OCI-LY7 (cell line): ENCODE measurements at regions not wholly inside any gene's neighbourhood (a gene's known extent, or its start where the extent isn't known, plus 50 kb on each side); places are given as distances from the start of the nearest gene placed in this dataset.

Experiments
- BruUV-seq: library from RNA; stranded (reverse); fragments of 400-500 nt; replicated peaks from 2 replicates; lab custom pipeline; 2021; lab: Mats Ljungman, UMichigan
- CTCF ChIA-PET: fragments of 300-600 bp; sonication (Branson Sonifier 250); formaldehyde crosslinking; loops from one replicate; lab custom pipeline; 2022; ENCODE audit warnings: antibody characterized with exemption; ENCODE audit not compliant: unreplicated experiment; lab: Charles Lee
- POLR2A ChIA-PET: fragments of 300-600 bp; sonication (Branson Sonifier 250); formaldehyde crosslinking; loops from one replicate; lab custom pipeline; 2022; ENCODE audit warnings: antibody characterized with exemption; lab: Charles Lee
- DNase-seq: peaks from one replicate; pipeline ENCODE4 v3.0.0-alpha.2; 2015; ENCODE audit warnings: low spot score
- H2AFZ ChIP-seq: fragments of 200-600 bp; sonication (generic), shearing (Covaris generic); 2 replicates; pipeline ENCODE4 v1.6.1; 2014; ENCODE audit warnings: mild to moderate bottlenecking, antibody characterized with exemption, low read length, moderate library complexity
- H3K27ac ChIP-seq: fragments of 200-600 bp; sonication (generic); 2 replicates; pipeline ENCODE4 v1.5.1; 2014; ENCODE audit warnings: mixed run types, low read depth, mild to moderate bottlenecking, moderate library complexity, low read length, inconsistent platforms; ENCODE audit not compliant: poor library complexity, severe bottlenecking
- H3K36me3 ChIP-seq: fragments of 200-600 bp; sonication (generic); 2 replicates; pipeline ENCODE4 v1.6.1; 2014; ENCODE audit warnings: mild to moderate bottlenecking, antibody characterized with exemption, low read length, moderate library complexity, mixed read lengths; ENCODE audit not compliant: insufficient read depth
- H3K4me1 ChIP-seq: fragments of 200-600 bp; sonication (generic); 2 replicates; pipeline ENCODE4 v1.5.1; 2014; ENCODE audit warnings: mild to moderate bottlenecking, low read length; ENCODE audit not compliant: insufficient read depth, poor library complexity, severe bottlenecking
- H3K4me2 ChIP-seq: fragments of 200-600 bp; sonication (generic); 2 replicates; pipeline ENCODE4 v1.6.1; 2014; ENCODE audit warnings: mild to moderate bottlenecking, low read length
- H3K4me3 ChIP-seq: fragments of 200-600 bp; sonication (generic); 2 replicates; pipeline ENCODE4 v1.5.1; 2014; ENCODE audit warnings: mild to moderate bottlenecking, low read depth, low read length; ENCODE audit not compliant: poor library complexity, severe bottlenecking
- H3K79me2 ChIP-seq: fragments of 200-600 bp; sonication (generic); 2 replicates; pipeline ENCODE4 v1.6.1; 2016; ENCODE audit warnings: low read depth, mild to moderate bottlenecking, low read length, moderate library complexity, mixed read lengths; ENCODE audit not compliant: insufficient read depth
- H3K9me2 ChIP-seq: fragments of 200-600 bp; sonication (generic); 2 replicates; pipeline ENCODE4 v1.6.1; 2016; ENCODE audit warnings: mild to moderate bottlenecking, low read length, mixed read lengths; ENCODE audit not compliant: insufficient read depth
- H3K9me3 ChIP-seq: fragments of 200-600 bp; sonication (generic); 2 replicates; pipeline ENCODE4 v1.6.1; 2014; ENCODE audit warnings: mild to moderate bottlenecking, mixed run types, low read length, mixed read lengths
- H4K20me1 ChIP-seq: fragments of 200-600 bp; sonication (generic); 2 replicates; pipeline ENCODE4 v1.6.1; 2014; ENCODE audit warnings: mild to moderate bottlenecking, antibody characterized with exemption, low read length, moderate library complexity, mixed read lengths; ENCODE audit not compliant: insufficient read depth
- CTCF ChIP-seq: fragments of 200-600 bp; sonication (generic); conservative IDR thresholded peaks from 2 replicates; pipeline ENCODE4 v1.5.1; 2014; ENCODE audit warnings: mild to moderate bottlenecking, antibody characterized with exemption, low read length, moderate library complexity, mixed read lengths
- EZH2phosphoT487 ChIP-seq: fragments of 200-600 bp; sonication (generic); IDR thresholded peaks from 2 replicates; pipeline ENCODE4 v1.6.1; 2018; ENCODE audit warnings: low read depth, borderline replicate concordance, mild to moderate bottlenecking, mixed run types, antibody characterized with exemption, low read length, moderate library complexity, mixed read lengths
- intact Hi-C: fragments of 100-400 bp; cut with micrococcal nuclease; formaldehyde crosslinking; loops from one replicate; pipeline ENCODE4 v1.10.0; 2022; ENCODE audit not compliant: unreplicated experiment

- Histone ChIP-seq H3K9me3 (no peaks in the 10 kb centered on the region), H3K9me2 (no peaks in the 10 kb centered on the region), H2AFZ (no peak overlapping the region), H3K36me3 (no peaks in the 10 kb centered on the region), H3K79me2 (no peaks in the 10 kb centered on the region), H3K4me1 (no peaks in the 10 kb centered on the region), H3K27ac (no peak overlapping the region), H4K20me1 (no peaks in the 10 kb centered on the region), H3K4me2 (no peak overlapping the region), H3K4me3 (no peak overlapping the region)
- TF ChIP-seq CTCF (no peak), EZH2phosphoT487 (no peak)
- BruUV-seq, result no TSS peak
- ChIA-PET POLR2A (no interaction called here), CTCF (no interaction called here)
- intact Hi-C loops, result no loop called here
- no peak for DNase-seq
These were observed 997.4 kb upstream of the PRKX start for GRCh38 chrX:4710618-4711433.

GRCh38 chrX:4708970-4709760, 995.7 kb upstream of the PRKX start:
- H3K9me3 ChIP-seq, result no peaks in the 10 kb centered on the region
- H3K27ac ChIP-seq, result no peak overlapping the region
- H4K20me1 ChIP-seq, result no peaks in the 10 kb centered on the region
- no TSS peak for BruUV-seq
- POLR2A ChIA-PET, result interaction anchor here (0.6 to 1.0 kb wide), 2 partner anchors 490 to 501 kb away, joined by 3 read pairs; no protein-coding TSS in a partner anchor
- H3K79me2 ChIP-seq, result no peaks in the 10 kb centered on the region
- no peak for DNase-seq
- TF ChIP-seq EZH2phosphoT487 (no peak), CTCF (no peak)
- H3K9me2 ChIP-seq, result no peaks in the 10 kb centered on the region
- CTCF ChIA-PET, result no interaction called here
- H3K4me3 ChIP-seq, result no peak overlapping the region
- intact Hi-C loops, result no loop called here
- no peak overlapping the region for H3K4me2 ChIP-seq
- H2AFZ ChIP-seq, result no peak overlapping the region
- no peaks in the 10 kb centered on the region for H3K4me1 ChIP-seq
- H3K36me3 ChIP-seq, result no peaks in the 10 kb centered on the region
